ENCODE measurements at regions not wholly inside any gene's neighbourhood (a gene's known extent, or its start where the extent isn't known, plus 50 kb on each side); places are given as distances from the start of the nearest gene placed in this dataset.
A peak's percentile ranks its signal among the peaks of the same experiment; 100 is the strongest.

DNA sequence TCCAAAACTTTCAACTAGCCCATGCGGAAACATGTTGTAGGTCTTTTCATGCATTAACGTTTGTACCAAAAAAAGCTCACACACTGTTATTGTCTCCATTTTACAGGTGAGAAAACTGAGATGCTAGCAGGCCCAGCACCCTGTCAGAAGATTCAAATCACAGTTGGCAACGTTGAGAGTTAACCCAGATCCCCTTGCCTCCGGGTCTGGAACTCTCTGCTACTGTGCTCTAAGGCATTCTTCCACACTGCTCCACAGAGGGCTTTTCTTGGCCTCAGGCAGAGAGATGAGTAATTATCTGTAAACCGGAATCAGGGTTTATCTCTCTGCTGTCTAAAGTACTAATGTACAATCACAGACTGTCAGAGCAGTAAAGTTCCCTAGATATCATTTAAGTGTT is 186.0 kb upstream of the LPP start:
- no peak overlapping the region for H3K27ac ChIP-seq
- intact Hi-C loops (cut with DNase I), result no loop called here
- TF ChIP-seq, protein P1, sequence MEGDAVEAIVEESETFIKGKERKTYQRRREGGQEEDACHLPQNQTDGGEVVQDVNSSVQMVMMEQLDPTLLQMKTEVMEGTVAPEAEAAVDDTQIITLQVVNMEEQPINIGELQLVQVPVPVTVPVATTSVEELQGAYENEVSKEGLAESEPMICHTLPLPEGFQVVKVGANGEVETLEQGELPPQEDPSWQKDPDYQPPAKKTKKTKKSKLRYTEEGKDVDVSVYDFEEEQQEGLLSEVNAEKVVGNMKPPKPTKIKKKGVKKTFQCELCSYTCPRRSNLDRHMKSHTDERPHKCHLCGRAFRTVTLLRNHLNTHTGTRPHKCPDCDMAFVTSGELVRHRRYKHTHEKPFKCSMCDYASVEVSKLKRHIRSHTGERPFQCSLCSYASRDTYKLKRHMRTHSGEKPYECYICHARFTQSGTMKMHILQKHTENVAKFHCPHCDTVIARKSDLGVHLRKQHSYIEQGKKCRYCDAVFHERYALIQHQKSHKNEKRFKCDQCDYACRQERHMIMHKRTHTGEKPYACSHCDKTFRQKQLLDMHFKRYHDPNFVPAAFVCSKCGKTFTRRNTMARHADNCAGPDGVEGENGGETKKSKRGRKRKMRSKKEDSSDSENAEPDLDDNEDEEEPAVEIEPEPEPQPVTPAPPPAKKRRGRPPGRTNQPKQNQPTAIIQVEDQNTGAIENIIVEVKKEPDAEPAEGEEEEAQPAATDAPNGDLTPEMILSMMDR (IDR thresholded peaks at IDR 0.05), result no peak
- DNase-seq, result no peak
- no peaks in the 10 kb centered on the region for H3K9me3 ChIP-seq
- no peaks in the 10 kb centered on the region for H3K36me3 ChIP-seq
- no peak for ATAC-seq
- no peak overlapping the region for H3K4me3 ChIP-seq
- H3K4me1 ChIP-seq, result peaks cover 24% of the 10 kb centered on the region
- H3K27me3 ChIP-seq (ENCODE audit: low read depth), result no peaks in the 10 kb centered on the region

DNA sequence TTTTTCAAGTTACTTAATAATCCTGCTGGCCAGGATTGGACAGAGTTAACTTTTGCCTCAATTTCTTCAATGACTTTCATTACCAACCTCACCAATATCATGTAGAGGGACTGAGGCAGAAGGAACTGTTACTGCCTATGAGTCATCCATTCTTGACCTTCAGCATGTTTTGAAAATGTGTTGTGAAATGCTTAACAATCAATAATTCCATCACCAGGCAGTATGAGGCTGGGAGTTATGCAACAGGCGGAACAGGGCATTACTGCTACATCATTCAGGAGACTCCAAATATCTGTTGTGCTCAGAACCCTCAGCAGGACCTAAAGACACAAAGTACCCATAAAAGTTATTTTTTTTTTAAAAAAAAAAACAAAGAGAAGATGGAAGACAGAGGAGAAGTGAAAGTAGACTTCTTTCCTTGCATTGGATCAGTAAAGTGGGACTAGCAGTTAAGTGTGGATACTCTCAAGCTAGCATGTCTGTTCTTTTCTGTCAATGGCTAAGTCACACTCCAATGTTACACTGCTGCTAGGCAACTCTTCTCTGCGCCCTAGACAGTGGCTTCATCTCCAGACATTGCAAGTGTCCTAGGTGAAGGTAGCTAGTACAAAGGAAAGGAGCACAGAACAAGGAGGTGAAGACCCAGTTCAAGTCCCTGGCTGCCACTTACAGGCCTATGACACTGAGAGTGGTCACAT is 184.9 kb upstream of the LPP start:
- Histone ChIP-seq H3K9me3 (no peaks in the 10 kb centered on the region), H3K27ac (no peak overlapping the region), H3K4me1 (peaks cover 14% of the 10 kb centered on the region), H3K4me3 (no peak overlapping the region), H3K27me3 (ENCODE audit: low read depth) (no peaks in the 10 kb centered on the region), H3K36me3 (no peaks in the 10 kb centered on the region)
- no peak for DNase-seq
- peak; percentile 73 to 78 for ATAC-seq
- intact Hi-C loops (cut with DNase I), result no loop called here
- TF ChIP-seq, protein P1 (IDR thresholded peaks at IDR 0.05), result no peak

DNA sequence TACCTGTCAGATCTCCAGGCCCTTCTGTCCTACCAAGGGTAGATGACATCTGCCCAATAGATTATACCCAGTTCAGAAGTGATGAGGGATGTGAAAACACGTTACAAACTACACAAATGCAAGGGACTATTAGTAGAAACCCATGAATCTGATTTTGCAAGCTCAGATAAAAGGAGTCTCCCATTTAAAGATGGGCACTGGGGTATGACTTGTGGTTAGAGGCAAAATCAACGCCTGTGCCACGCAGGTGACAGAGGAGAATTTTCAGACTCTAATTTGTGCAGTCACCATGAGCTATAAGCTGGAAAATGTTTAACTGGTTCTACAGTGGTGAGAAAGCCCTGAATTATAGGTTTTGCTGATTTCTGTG is 184.4 kb upstream of the LPP start:
- H3K4me3 ChIP-seq, result no peak overlapping the region
- no peaks in the 10 kb centered on the region for H3K27me3 ChIP-seq (ENCODE audit: low read depth)
- H3K9me3 ChIP-seq, result no peaks in the 10 kb centered on the region
- H3K27ac ChIP-seq, result no peak overlapping the region
- DNase-seq (no peak), ATAC-seq (no peak)
- peaks cover 10% of the 10 kb centered on the region for H3K4me1 ChIP-seq
- H3K36me3 ChIP-seq, result no peaks in the 10 kb centered on the region
- intact Hi-C loops (cut with DNase I), result no loop called here
- TF ChIP-seq, protein P1 (IDR thresholded peaks at IDR 0.05), result no peak

DNA sequence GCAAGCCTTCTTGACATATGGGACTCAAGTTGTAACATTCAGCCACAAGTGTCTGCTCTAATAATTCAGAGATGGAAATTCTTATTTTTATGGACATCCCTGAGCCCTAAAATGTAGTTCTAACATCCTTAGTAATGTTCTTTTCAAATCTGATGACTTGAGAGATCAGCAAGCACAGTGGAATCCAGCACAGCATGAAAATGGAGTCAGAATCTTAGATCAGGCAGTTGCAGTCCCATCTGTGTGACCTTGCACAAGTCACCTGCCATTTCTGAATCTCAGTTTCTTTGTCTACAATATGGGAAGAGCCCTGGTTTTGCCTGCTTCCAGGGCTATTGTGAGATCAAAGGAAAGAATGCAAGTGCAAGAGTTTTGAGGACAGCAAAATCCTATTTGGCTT is 183.9 kb upstream of the LPP start:
- no peak for ATAC-seq
- Histone ChIP-seq H3K9me3 (no peaks in the 10 kb centered on the region), H3K36me3 (no peaks in the 10 kb centered on the region), H3K27me3 (ENCODE audit: low read depth) (no peaks in the 10 kb centered on the region), H3K4me1 (peaks cover 10% of the 10 kb centered on the region), H3K4me3 (no peak overlapping the region), H3K27ac (no peak overlapping the region)
- DNase-seq, result no peak
- intact Hi-C loops (cut with DNase I), result no loop called here
- TF ChIP-seq, protein P1 (IDR thresholded peaks at IDR 0.05), result no peak

DNA sequence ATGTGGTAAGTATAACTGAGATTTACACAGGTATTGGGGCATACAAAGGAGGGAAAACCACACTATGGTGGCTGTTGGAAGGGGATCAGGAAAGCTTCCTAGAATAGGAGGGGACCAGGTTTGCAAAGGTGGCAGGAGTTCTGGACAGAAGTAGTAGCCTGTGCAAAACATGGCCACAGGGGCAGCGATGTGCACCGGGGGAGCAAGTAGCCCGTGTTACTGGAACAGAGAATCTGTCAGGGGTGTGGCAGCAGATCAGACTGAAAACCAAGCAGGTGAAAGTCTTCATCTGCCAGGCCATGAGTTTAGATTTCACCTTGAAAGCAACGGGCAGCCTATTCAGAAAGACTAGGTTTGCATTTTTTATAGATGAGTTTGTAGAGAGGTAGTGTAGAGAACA is 182.3 kb upstream of the LPP start:
- H3K4me1 ChIP-seq, result peaks cover 9% of the 10 kb centered on the region
- no peak overlapping the region for H3K4me3 ChIP-seq
- TF ChIP-seq, protein P1 (IDR thresholded peaks at IDR 0.05), result no peak
- intact Hi-C loops (cut with DNase I), result no loop called here
- H3K27ac ChIP-seq, result no peak overlapping the region
- H3K27me3 ChIP-seq (ENCODE audit: low read depth), result no peaks in the 10 kb centered on the region
- no peaks in the 10 kb centered on the region for H3K9me3 ChIP-seq
- ATAC-seq, result no peak
- no peaks in the 10 kb centered on the region for H3K36me3 ChIP-seq
- DNase-seq, result no peak

All from lower lobe of right lung (tissue), 2 donors.